GM19193 (cell line): ENCODE measurements at regions not wholly inside any gene's neighbourhood (a gene's known extent, or its start where the extent isn't known, plus 50 kb on each side); places are given as distances from the start of the nearest gene placed in this dataset.

ENCODE experiments used
- POLR2A ChIP-seq: IDR thresholded peaks from 4 replicates; pipeline ENCODE4 v1.6.1; 2011; ENCODE audit not compliant: insufficient read depth, insufficient read length; ENCODE audit errors: extremely low read depth

DNA sequence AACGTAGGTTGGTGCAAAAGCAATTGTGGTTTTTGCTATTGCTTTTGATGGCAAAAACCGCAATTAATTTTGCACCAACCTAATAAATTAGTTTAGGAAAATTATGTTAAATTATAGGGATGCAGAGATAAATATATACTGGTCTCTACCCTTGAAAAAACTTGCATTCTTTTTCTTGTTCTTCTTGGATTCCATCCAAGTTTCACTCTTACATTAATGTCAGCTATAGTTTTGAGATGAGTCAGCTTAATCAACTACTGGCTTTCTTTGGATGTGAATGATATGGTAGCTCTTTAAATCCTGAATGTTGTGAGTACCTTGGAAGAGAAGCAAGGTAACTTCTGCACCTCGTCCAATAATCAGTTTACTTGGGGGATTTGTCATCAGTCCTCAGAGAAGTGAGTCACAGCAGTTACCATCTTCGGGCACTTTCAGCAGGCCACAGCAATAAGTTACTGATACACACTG, 549.0 kb upstream of the ZNF608 start:
- no peak for TF ChIP-seq POLR2A

DNA sequence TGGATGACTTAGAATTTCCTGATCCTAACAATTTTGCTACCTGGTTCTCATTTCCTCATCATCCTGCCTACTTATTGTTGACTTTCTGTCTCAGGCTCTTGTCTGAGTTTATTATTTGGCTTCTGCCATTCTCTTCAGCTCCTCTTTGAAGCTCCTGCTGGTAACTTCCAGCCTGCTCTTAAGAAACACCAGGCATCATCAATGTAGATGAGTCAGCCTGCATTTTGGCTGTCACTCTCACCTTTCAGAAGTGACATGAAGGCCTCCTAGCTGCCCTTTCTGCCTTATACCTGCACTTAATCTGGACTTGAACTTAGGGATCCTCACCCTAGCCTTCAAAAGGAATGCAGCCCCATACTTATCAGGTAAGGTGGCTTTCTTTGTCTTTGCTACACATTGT, 551.8 kb upstream of the ZNF608 start:
- no peak for TF ChIP-seq POLR2A

DNA sequence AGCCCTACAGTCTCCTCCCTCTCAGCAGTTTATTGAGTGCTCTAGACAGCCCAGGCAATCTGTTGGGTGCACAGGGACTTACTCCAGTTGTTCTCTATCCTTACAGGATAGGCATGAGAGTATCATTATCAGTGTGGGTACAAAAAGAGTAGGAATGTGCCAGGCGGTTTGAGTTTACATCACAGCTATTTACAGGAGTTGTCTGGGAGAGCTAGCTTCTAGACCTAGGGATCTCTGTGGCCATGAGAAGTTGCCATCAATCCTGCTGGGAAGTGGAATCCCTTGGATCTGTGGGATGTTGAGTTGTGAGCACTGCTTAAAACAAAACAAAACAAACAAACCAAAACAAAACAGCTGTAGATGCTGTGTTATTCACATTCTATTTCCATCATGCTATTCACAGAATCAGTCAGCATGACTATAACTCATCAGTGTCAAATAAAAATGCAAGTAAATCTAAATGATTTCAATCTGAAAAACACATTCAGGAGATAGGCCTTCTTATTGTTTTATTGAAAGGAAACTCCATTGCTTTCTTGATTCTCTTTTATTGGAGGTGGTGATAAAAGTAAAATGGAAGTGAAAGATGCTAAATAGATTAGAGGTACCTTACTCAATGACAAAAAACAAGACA, 552.4 kb upstream of the ZNF608 start:
- no peak for TF ChIP-seq POLR2A

DNA sequence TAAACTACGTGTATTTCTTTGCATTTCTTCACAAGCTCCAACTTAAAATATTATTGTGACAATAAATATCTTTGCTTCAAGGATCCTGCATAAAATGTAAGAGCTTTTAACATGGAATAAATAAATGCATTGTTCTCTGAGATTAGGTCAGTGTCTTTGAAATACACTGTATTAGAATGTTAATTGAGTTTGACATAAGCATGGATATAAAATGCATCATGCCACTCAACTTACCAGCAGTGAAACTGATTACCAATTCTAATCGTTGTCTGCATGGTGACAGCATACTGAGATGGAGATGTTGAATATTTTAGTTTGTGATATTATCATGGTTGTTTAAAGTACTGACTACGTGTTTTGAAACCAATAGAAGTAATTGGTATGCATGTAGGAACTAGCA, 555.3 kb upstream of the ZNF608 start:
- TF ChIP-seq POLR2A: no peak

DNA sequence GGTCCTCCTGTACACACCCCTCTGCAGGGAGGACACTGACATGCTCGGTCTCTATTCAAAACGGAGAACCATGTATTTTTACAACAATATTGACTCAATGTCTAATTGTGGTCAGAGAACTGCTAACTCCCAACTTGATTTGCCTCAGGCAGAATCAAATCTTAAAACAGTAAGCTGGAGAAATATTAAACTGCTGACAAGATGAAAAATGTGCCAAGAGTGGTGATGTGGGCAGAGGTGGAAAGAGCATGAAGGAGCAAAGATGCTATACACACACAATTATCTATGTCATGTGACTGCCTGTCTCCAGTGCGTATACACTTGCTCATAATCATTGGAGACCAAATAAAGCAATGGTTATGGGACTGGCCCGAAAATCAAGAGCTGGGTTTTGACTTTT, 556.1 kb upstream of the ZNF608 start:
- TF ChIP-seq POLR2A: no peak

DNA sequence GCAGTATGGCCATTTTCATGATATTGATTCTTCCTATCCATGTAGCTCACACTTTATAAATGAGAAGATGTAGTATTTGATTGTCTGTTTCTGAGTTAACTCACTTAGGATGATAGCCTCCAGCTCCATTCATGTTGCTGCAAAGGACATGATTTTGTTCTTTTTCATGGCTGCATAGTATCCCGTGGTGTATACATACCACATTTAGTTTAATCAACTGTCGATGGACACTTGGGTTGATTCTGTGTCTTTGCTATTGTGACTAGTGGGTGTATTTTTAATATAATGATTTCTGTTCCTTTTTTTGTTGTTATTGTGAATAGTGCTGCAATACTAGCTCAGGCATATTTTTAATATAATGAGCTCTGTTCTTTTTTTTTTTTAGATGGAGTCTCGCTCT, 560.3 kb upstream of the ZNF608 start:
- TF ChIP-seq POLR2A: no peak

DNA sequence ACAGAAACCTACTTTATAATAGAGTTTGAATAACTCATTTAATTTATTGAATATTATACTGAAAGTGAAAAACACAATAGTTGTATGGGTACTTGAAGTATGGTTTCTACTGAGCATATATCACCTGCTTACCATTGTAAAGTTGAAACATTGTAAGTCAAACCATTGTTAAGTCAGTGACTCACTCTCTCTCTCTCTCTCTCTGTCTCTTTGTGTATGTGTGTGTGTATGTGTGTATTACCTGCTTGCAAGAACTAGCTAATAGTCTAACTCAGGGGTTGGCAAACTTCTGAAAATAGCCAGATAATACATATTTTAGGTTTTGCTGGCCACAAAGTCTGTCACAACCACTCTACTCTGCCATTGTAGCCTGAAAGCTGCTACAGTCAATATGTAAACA, 564.3 kb upstream of the ZNF608 start:
- TF ChIP-seq POLR2A: no peak

DNA sequence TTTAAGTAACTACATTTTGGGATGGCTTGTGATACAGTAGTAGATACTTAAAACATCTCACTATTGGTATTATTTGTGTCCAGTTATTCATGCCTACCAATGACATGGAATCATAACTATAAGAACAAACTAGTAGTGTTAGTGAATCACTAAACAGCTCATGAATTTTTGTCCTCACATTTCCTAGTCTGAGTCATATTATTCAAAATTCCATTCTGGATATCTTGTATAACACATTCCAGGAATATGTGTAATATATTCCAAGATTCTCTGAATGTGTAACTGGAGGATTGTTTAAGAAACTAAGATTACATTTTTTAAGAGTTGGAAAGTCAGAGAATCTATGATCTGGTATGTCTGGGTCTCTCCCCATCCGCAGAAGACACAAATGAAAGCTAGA, 565.3 kb upstream of the ZNF608 start:
- TF ChIP-seq POLR2A: no peak

DNA sequence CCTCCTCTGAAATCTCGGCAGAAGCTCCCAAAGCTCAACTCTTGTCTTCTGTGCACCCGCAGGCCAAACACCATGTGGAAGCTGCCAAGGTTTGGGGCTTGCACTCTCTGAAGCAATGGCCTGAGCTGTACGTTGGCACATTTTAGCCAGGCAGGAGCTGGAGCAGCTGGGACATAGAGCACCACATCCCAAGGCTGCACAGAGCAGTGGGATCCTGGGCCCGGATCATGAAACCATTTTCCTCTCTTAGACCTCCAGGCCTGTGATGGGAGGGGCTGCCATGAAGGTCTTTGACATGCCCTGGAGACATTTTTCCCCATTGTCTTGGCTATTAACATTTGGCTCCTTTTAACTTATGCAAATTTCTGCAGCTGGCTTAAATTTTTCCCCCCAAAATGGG, 567.1 kb upstream of the ZNF608 start:
- no peak for TF ChIP-seq POLR2A

DNA sequence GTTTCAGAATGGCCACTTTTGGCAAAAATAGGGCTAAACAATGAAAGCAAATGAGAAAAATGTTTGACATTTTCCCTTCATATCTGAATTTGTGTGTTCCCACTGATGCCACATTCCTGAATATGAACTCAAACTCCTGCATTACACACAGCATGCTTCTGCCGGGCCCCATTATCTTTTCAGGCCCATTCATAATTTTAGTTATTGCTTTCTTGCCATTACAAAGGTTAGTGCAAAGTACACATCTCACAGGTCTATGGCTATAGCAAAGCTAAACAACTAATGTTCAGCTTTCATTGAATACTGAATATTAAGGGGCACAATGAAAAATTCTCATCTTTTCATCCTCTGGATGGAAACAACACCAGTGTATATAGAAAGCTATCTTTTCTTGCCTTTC, 568.9 kb upstream of the ZNF608 start:
- TF ChIP-seq POLR2A: no peak

DNA sequence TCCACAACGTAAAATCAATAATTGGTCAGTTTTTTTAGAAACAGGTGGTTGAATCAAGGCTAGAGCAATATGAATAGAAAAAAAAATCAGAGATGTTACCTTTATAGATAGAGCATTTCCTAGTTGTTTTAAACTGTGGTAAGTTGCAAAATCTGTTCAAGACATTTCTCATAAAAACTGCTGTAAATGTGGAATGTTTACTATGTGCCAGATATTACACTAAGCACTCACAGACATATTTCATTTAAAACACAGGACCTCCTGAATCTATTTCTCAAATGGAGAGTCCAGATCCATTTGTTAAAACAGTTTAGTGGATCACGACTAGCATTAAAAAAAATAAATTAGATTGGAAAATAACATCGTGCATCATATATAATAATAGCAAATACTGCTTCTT, 570.0 kb upstream of the ZNF608 start:
- no peak for TF ChIP-seq POLR2A

DNA sequence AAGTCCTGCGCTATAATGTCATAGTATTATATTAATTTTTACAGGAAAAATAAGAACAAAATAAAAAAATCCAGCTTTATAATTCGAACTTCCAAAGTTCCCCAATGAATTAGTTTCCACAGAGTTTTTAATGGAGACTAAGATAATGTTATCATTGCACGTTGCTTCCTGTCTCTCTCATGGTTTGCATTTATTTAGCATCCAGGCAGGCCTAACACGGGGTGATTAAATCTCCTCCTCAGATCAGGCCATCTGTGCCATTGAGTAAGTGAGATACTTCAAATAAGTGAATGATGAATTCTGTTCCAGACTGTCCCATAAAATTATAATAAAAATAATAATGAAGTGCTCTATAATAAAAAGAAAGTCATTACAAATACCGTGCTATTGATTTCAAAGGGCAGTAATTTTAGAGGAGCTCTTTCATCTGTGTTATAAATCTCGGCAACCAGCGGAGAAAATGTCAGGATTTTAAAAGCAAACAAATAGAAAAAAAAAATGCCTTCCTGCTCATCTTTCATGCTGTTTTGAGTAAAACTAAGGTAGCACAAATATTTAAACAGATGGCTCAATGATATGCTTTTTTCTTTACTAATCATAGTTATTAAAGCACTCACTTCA, 570.6 kb upstream of the ZNF608 start:
- no peak for TF ChIP-seq POLR2A

DNA sequence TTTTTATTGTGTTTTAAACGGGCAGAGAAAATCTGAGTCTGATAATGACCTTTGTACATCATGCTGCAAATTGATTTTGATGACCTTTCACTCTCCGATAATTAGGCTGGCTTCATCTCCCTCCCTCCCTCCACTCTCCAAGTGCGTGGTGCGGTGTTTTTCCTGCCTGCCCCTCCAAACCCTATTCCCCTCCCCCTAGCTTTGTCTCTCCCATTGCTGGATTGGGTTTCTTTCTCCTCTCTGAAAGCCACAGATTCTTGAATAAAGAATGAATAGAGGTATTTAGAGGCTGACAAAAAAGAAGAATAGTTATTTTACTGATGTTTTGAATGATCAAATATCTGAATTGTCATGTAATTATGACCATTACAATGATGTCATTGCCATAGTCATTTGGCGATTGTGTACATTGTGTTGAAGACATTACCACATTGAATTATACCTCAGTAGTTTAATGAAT, 571.1 kb upstream of the ZNF608 start:
- no peak for TF ChIP-seq POLR2A

DNA sequence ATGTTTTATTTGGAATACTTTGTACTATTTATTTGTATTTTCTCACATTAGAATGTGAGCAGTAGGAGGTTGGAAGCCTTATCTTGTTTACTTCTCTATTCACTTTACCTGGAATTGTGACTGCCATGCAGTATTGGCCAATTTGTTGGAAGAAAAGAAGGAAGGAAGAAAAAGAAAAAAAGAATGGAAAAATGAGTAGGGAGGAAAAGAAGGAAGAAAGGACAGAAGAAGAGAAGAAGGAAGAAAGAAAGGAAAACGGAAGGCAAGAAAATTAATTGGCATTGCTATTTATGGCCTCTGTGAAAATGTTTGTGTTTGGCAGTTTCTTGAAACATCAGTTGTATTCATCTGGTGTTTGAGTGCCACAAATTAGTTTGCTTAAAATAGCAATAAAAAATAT, 575.2 kb upstream of the ZNF608 start:
- no peak for TF ChIP-seq POLR2A

DNA sequence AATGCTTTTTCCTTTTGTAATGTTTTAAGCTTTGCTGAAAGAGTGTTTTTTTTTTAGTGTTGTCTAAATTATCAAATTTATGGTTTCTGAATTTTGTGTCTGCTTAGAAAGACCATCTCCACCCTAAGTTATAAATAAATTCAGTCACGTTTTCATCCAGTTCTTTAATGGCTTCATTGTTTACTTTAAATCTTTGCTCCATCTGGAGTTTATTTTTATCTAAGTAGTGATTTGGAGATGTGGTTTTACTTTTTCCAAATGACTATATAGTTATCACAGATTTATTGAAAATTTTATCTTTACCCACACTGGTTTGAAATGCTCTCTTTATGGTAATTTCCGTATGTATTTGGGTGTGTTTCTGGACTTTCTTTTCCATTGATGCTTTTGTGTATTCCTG, 577.2 kb upstream of the ZNF608 start:
- TF ChIP-seq POLR2A: no peak

DNA sequence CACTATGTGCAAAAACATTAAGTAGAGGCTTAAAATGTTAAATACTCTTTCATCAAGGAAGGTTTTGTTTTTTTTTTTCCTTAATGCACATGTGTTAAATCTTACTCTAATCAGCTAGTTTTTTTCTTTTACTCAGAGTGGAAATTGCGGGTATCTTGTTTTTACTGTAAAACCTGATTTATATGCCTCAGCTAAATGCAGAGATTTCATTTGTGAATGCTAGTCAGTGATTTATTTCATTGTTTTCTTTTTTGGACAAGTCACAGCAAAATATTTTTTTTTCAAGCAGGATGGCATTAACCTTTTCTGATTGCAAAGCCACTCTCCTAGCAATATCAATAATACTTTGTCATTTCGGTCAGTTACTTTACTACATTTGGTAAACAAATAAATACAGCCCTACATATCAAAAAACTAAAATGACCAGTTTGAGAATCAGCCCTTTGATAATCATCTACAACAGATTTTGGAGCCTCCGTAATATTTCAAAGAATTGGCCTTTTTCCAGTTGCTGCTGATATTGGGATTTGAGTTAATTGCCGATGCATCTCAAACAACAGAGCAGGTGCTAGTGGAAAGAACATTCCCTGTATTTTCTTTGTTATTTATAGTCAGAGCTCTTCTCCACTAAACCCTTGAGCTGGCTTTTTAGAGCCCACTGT, 579.2 kb upstream of the ZNF608 start:
- TF ChIP-seq POLR2A: no peak
